Suppressor macrophage (primary cell): ENCODE measurements at regions not wholly inside any gene's neighbourhood (a gene's known extent, or its start where the extent isn't known, plus 50 kb on each side); places are given as distances from the start of the nearest gene placed in this dataset.
A peak's percentile ranks its signal among the peaks of the same experiment; 100 is the strongest.
"Not testable (repeated sequence)": the region's sequence is repeated elsewhere in the genome, so short reads cannot be mapped to it uniquely, and the experiment has no call there.

Experiments
- DNase-seq, 4 experiments: peaks; one replicate each; pipeline ENCODE4 v3.0.0-alpha.2; 2020 to 2022

- DNase-seq: no peak
Observed at GRCh38 chr15:59830098-59830497, 141.0 kb upstream of the BNIP2 start.

GRCh38 chr15:59828861-59829260 is 139.7 kb upstream of the BNIP2 start:
- no peak for DNase-seq

GRCh38 chr15:59828263-59828662 is 139.1 kb upstream of the BNIP2 start:
- DNase-seq: no peak

GRCh38 chr15:59825901-59826300 is 136.8 kb upstream of the BNIP2 start:
- DNase-seq: no peak

- DNase-seq: no peak
Observed at GRCh38 chr15:59821286-59821685, 132.2 kb upstream of the BNIP2 start.

- DNase-seq: no peak
Observed at GRCh38 chr15:59819092-59819491, 130.0 kb upstream of the BNIP2 start.

- no peak for DNase-seq
Observed at GRCh38 chr15:59818336-59818735, 129.2 kb upstream of the BNIP2 start.

- no peak for DNase-seq
Observed at GRCh38 chr15:59817834-59818233, 128.7 kb upstream of the BNIP2 start.

GRCh38 chr15:59817053-59817452 is 127.9 kb upstream of the BNIP2 start:
- DNase-seq: no peak

GRCh38 chr15:59814409-59814808 is 125.3 kb upstream of the BNIP2 start:
- no peak for DNase-seq

- DNase-seq: no peak
Observed at GRCh38 chr15:59812889-59813288, 123.8 kb upstream of the BNIP2 start.

- no peak for DNase-seq
Observed at GRCh38 chr15:59812250-59812870, 123.2 kb upstream of the BNIP2 start.

GRCh38 chr15:59803293-59803966 is 114.3 kb upstream of the BNIP2 start:
- DNase-seq: not testable (repeated sequence)

GRCh38 chr15:59801649-59802048 is 112.5 kb upstream of the BNIP2 start:
- no peak for DNase-seq

GRCh38 chr15:59798605-59798917 is 109.4 kb upstream of the BNIP2 start:
- DNase-seq: no peak

GRCh38 chr15:59797756-59798604 is 108.9 kb upstream of the BNIP2 start:
- no peak for DNase-seq

GRCh38 chr15:59794229-59794886 is 105.2 kb upstream of the BNIP2 start:
- no peak for DNase-seq

GRCh38 chr15:59792359-59792758 is 103.2 kb upstream of the BNIP2 start:
- no peak for DNase-seq

GRCh38 chr15:59791755-59792154 is 102.6 kb upstream of the BNIP2 start:
- peak in 1 of 4 experiments; percentile 3 for DNase-seq

GRCh38 chr15:59791079-59791478 is 102.0 kb upstream of the BNIP2 start:
- no peak for DNase-seq

GRCh38 chr15:59786466-59786865 is 97.3 kb upstream of the BNIP2 start:
- not testable (repeated sequence) for DNase-seq

GRCh38 chr15:59785981-59786380 is 96.9 kb upstream of the BNIP2 start:
- not testable (repeated sequence) for DNase-seq
